ENCODE measurements at regions not wholly inside any gene's neighbourhood (a gene's known extent, or its start where the extent isn't known, plus 50 kb on each side); places are given as distances from the start of the nearest gene placed in this dataset.

GRCh38 chr14:84686550-84686949, 843.4 kb upstream of the FLRT2 start:
- H3K79me2 ChIP-seq (ENCODE audit: insufficient read depth, low read depth, low read length), result no peaks in the 10 kb centered on the region
- no peak overlapping the region for H2AFZ ChIP-seq (ENCODE audit: low read length)
- no peaks in the 10 kb centered on the region for H4K20me1 ChIP-seq (ENCODE audit: insufficient read depth, low read length)
- H3K4me2 ChIP-seq (ENCODE audit: low read length), result no peak overlapping the region
- no peak for TF ChIP-seq EZH2phosphoT487 (IDR thresholded peaks at IDR 0.05; ENCODE audit: borderline replicate concordance, low read depth, low read length)
- TF ChIP-seq CTCF (conservative IDR thresholded peaks at IDR 0.05; ENCODE audit: low read length), result no peak
- no peaks in the 10 kb centered on the region for H3K4me1 ChIP-seq (ENCODE audit: insufficient read depth, low read length, poor library complexity, severe bottlenecking)
- intact Hi-C loops (cut with micrococcal nuclease; ENCODE audit: unreplicated experiment), result no loop called here
- no peak overlapping the region for H3K4me3 ChIP-seq (ENCODE audit: low read depth, low read length, poor library complexity, severe bottlenecking)
- H3K9me2 ChIP-seq (ENCODE audit: insufficient read depth, low read length), result no peaks in the 10 kb centered on the region
- H3K9me3 ChIP-seq (ENCODE audit: low read length), result no peaks in the 10 kb centered on the region
- no peak overlapping the region for H3K27ac ChIP-seq (ENCODE audit: low read depth, low read length, poor library complexity, severe bottlenecking)
- BruUV-seq (replicated peaks), result no TSS peak
- H3K36me3 ChIP-seq (ENCODE audit: insufficient read depth, low read length), result no peaks in the 10 kb centered on the region
- CTCF ChIA-PET (ENCODE audit: unreplicated experiment), result no interaction called here
- DNase-seq (ENCODE audit: low spot score), result no peak
- POLR2A ChIA-PET, result interaction anchor here (0.7 kb wide), 1 partner anchor 1075 kb away, joined by 3 read pairs; no protein-coding TSS in a partner anchor

- Histone ChIP-seq H3K4me2 (ENCODE audit: low read length) (no peak overlapping the region), H3K9me3 (ENCODE audit: low read length) (no peaks in the 10 kb centered on the region), H4K20me1 (ENCODE audit: insufficient read depth, low read length) (no peaks in the 10 kb centered on the region), H2AFZ (ENCODE audit: low read length) (no peak overlapping the region), H3K27ac (ENCODE audit: low read depth, low read length, poor library complexity, severe bottlenecking) (no peak overlapping the region), H3K79me2 (ENCODE audit: insufficient read depth, low read depth, low read length) (no peaks in the 10 kb centered on the region), H3K9me2 (ENCODE audit: insufficient read depth, low read length) (no peaks in the 10 kb centered on the region), H3K36me3 (ENCODE audit: insufficient read depth, low read length) (no peaks in the 10 kb centered on the region), H3K4me3 (ENCODE audit: low read depth, low read length, poor library complexity, severe bottlenecking) (no peak overlapping the region), H3K4me1 (ENCODE audit: insufficient read depth, low read length, poor library complexity, severe bottlenecking) (no peaks in the 10 kb centered on the region)
- no peak for DNase-seq (ENCODE audit: low spot score)
- intact Hi-C loops (cut with micrococcal nuclease; ENCODE audit: unreplicated experiment), result no loop called here
- BruUV-seq (replicated peaks), result no TSS peak
- POLR2A ChIA-PET, result no interaction called here
- TF ChIP-seq EZH2phosphoT487 (IDR thresholded peaks at IDR 0.05; ENCODE audit: borderline replicate concordance, low read depth, low read length) (no peak), CTCF (conservative IDR thresholded peaks at IDR 0.05; ENCODE audit: low read length) (no peak)
- CTCF ChIA-PET (ENCODE audit: unreplicated experiment), result no interaction called here
Measured at GRCh38 chr14:84688297-84689025, 841.5 kb upstream of the FLRT2 start.

DNA sequence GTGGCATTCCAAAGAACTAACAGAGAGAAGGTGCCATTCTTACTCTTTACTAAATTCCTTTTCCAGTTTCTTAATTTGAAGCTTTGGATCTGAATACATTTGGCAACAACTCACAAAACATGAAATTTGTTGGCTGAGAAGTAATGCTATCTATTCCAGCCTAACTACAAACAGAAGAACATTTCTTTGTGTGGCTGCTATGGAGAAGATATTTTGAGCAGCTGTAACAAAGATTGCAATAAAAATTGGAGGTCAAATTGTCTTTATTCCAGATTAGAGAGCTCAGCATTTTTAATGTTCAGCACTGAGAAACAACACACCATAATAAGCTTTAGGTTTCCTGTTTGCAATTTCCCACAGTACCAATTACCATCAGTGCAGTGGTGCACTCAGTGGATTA, 835.8 kb upstream of the FLRT2 start:
- Histone ChIP-seq H3K4me1 (ENCODE audit: insufficient read depth, low read length, poor library complexity, severe bottlenecking) (no peaks in the 10 kb centered on the region), H3K4me2 (ENCODE audit: low read length) (no peak overlapping the region), H3K9me3 (ENCODE audit: low read length) (no peaks in the 10 kb centered on the region), H3K4me3 (ENCODE audit: low read depth, low read length, poor library complexity, severe bottlenecking) (no peak overlapping the region), H3K9me2 (ENCODE audit: insufficient read depth, low read length) (no peaks in the 10 kb centered on the region), H3K36me3 (ENCODE audit: insufficient read depth, low read length) (no peaks in the 10 kb centered on the region), H3K79me2 (ENCODE audit: insufficient read depth, low read depth, low read length) (no peaks in the 10 kb centered on the region), H4K20me1 (ENCODE audit: insufficient read depth, low read length) (no peaks in the 10 kb centered on the region), H2AFZ (ENCODE audit: low read length) (no peak overlapping the region), H3K27ac (ENCODE audit: low read depth, low read length, poor library complexity, severe bottlenecking) (no peak overlapping the region)
- no peak for DNase-seq (ENCODE audit: low spot score)
- TF ChIP-seq EZH2phosphoT487 (IDR thresholded peaks at IDR 0.05; ENCODE audit: borderline replicate concordance, low read depth, low read length) (no peak), CTCF (conservative IDR thresholded peaks at IDR 0.05; ENCODE audit: low read length) (no peak)
- ChIA-PET POLR2A (no interaction called here), CTCF (ENCODE audit: unreplicated experiment) (no interaction called here)
- no TSS peak for BruUV-seq (replicated peaks)
- intact Hi-C loops (cut with micrococcal nuclease; ENCODE audit: unreplicated experiment), result no loop called here

Data from OCI-LY7 (cell line).